NCI-H2196 treated with DMSO at 0.1 percent for 48 hours (cell line): ENCODE measurements at regions not wholly inside any gene's neighbourhood (a gene's known extent, or its start where the extent isn't known, plus 50 kb on each side); places are given as distances from the start of the nearest gene placed in this dataset.

Experiments
- DNase-seq: peaks from one replicate; lab custom pipeline; 2025; ENCODE audit not compliant: unreplicated experiment; lab: John Stamatoyannopoulos, UW

DNA sequence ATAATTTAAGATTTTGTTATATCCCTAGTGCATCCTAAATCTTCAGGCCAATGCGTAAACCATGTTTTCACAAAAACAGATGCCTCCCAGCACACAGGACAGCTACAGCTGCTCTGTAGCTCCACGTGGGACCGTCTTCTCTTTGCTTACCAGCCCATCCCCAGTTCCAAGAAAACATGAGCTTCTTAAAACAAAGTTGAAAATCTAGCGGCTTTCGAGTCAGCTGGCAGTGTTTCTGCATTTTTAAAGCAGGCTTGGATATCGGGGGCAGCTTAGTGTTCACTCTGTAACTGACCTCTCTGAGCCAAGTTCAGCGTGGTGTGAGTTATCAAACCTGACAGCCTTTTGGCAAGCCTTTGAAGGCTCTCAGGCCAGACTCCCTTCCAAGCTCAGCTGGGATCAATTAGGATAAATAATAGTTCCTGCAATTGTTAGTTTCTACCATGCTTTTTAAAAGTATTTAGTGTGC, 881.5 kb downstream of the LTN1 start:
- DNase-seq, result no peak

DNA sequence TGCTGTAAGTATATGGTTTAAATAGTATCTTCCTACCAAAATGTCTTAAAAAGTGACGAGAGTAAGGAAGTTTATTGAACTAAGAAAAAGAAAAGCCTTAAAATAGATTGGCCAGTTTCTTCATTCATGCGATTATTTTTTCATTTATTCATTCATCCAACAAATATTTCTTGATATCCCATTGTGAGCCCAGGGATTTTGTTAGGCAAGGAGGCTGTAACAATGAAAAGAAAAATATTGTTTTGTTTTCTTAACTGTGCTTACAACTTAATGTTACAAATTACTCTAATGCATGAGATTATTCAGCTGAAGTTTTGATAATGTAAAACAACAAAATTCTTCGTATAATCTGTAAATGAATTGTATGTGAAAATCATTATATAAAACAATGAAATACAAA, 882.0 kb downstream of the LTN1 start:
- DNase-seq, result no peak

DNA sequence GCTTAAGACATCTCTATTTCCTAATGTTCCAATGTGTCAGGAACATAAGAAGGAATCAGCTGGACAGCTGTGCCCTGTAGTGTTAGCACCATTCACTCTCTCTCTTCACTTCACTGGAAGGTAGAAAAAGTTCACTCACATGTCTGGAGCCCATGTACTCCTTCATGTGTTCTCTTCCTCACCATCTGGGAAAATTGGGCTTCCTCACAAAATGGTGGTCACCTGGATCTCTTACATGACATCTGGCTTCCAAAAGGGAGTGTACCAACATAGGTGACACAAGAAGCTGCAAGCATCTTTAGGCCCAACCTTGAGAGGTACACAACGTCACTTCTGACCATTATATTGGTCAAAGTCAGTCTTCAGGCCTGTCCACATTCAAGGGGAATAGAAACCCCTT, 882.6 kb downstream of the LTN1 start:
- no peak for DNase-seq

DNA sequence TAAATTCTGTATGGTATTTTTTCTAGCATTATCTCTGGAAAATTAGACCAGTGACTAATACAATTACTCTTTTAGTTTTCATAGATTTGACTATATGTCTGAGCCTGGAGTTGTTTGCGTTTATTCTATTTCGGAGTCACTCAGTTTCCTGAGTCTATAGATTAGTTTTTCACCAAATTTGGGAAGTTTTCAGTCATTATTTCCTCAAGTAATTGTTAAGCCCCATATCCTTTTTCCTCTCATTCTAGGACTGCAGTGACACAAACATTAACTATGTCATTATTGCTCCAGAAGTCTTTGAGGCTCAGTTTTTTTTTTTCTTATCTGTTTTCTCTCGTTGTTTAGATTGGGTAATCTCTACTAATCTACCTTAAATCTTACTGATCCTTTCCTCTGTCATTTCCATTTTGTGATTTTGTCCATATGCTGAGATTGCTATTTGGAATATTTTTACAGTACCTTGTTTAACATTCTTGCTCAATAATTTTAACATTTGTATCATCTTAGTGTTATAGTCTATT, 886.2 kb downstream of the LTN1 start:
- no peak for DNase-seq

DNA sequence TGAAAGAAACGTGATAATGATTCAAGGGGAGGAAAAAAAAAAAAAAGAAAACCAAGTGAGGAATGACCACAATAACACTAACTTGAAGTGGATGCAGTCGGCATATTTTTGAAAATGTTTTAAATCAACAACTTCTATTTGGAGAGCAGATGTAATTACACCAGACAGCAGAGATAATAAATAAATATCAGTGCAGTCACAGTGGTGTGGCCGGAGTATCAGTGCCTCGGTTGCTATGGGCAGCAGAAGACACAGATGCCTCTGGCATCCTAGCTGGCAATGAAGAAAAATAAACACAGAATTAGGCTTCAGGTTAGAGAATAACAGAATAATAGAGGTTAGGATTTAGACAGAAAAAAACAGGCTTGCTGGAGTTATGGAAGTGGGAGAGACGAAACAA, 888.3 kb downstream of the LTN1 start:
- DNase-seq, result no peak

DNA sequence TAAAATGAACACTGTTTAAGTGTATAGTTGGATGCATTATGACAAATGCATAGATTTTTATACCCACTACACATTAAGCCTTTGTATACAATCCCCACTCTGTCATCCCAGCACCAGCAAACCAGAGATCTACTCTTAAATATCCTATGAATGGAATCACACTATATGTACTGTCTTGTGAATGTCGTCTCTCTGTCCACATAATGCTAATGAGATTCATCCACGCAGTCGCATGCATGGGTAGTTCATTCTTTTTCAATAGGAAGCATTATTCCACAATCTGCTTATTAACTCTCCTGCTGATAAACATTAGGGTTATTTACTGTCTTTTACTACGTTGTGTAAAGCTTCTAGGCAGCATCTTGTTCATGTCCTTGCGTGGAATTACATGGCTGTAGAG, 892.3 kb downstream of the LTN1 start:
- no peak for DNase-seq

DNA sequence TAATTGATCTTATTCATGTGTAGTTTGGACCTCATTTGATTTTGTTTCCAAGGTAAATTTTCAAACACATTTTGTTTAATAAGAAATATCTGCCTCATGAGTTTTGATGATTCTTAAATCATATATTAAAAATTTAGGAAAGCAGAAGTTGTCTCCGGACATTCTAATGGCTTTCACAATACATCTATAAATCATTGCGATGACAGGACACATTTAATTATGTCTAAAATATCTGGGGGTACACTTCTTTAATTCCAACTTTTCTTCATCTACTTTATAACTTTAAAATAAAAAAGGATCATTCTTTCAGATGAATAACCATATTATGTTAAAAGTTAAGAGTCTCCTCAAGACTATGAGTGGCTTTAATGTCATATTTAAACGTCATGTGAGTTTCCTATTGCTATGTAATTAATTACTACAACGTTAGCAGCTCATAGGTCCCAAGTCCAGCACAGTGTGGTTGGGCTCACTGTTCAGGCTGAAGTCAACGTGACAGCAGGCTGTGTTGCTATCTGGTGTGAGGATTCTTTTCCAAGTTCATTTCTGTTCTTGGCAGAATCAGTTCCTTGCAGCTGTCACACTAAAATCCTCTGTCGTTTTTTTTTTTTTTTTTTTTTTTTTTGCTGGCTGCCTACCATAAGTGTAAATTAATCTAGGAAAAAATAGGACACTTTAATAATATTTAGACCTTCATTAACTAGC, 893.5 kb downstream of the LTN1 start:
- DNase-seq, result no peak

DNA sequence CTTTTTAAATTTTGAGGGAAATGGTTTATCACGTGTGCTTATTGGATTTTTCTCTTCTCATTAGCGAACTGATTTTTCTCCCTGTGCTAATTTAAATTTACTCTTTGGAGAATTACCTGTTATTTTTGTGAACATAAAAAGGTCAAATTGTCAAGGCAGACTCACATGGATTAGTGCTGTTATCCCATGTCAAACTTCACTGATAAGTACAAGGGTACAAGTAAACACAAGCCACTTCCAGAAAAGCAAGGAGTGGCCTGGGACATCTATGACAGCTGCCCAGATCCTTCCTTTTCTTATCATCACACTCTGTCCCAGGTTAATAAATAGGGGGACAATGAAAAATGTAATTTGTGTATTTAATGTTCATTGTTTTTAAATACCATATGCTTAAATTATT, 901.2 kb downstream of the LTN1 start:
- DNase-seq, result no peak

DNA sequence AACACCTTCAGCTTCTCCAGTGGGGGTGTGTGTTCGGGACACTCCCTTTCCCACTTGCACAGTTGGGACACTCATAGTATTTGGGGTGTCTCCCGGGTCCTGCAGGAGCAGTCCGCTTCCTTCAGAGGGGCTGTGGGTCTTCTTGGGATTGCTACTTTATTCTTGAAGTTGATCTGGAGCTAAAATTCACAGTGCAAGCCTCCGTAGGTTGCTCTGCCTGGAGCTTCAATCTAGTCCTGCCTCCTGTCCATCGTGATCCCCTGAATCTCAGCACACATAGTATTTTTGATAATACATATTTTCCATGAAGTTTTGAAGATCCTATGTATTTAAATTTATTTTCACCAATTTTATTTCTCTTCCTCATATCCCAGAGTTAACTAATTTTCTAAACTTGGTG, 902.1 kb downstream of the LTN1 start:
- no peak for DNase-seq

DNA sequence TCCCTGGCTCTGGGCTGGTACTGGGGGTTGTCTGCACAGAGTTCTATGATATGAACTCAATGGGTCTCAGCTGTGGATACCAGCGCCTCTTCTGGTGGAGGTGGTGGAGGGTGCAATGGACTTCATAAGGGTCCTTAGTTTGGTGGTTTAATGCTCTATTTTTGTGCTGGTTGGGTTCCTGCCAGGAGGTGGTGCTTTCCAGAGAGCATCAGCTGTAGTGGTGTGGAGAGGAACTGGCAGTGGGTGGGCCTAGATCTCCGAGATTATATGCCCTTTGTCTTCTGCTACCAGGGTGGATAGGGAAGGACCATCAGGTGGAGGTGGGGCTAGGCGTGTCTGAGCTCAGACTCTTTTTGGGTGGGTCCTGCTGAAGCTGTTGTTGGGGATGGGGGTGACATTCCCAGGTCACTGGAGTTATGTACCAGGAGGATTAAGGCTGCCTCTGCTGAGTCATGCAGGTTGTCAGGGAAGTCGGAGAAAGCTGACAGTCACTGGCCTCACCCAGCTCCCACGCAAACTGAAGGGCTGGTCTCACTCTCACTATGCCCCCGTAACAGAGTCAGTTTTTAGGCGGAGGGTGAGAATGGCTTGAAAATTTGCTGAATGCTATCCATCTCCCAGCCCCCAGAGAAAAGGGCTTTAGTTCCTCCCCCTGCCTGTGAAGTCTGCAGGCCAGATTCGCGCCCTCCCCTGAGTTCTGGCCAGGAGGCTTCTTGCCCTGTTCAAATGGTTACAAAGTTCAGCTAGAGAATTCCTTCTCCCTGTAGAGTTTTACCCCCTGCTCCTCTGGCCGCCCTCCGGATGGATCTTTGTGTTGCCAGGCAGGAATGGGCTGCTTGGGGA, 902.9 kb downstream of the LTN1 start:
- no peak for DNase-seq

DNA sequence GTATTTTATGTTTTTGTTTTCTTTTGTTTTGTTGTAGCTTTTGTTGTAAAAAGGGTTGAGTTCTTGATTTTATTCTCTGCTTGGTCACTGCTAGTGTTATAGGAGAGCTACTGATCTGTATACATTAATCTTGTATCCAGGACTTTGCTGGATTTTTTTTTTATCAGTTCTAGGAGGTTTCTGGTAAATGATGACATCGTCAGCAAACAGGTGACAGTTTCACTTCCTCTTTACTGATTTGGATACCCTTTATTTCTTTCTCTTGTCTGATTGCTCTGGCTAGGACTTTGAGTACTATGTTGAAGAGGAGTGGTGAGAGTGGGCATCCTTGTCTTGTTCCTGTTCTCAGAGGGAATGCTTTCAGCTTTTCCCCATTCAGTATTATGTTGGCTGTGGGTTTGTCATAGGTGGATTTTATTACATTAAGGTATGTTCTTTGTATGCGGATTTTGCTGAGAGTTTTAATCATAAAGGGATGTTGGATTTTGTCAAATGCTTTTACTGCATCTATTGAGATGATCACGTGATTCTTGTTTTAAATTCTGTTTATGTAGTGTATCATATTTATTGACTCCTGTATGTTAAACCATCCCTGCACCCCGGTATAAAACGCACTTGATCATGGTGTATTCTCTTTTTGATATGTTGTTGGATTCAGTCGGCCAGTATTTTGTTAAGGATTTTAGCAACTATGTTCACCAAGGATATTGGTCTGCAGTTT, 905.7 kb downstream of the LTN1 start:
- no peak for DNase-seq

DNA sequence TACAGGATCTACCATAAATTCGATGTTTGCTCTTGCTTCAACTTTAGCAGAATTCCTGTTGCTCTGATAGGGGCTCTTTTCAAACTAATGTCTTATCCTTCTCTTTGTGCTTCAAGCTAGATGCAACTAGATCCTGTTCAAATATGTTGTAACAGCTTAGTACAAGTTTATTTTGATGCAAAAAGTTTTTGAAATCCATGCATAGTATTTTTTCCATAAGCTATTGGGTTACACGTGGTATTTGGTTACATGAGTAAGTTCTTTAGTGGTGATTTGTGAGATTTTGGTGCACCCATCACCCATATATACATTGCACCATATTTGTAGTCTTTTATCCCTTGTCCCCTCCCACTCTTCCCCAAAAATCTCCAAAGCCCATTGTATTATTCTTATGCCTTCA, 907.7 kb downstream of the LTN1 start:
- no peak for DNase-seq

DNA sequence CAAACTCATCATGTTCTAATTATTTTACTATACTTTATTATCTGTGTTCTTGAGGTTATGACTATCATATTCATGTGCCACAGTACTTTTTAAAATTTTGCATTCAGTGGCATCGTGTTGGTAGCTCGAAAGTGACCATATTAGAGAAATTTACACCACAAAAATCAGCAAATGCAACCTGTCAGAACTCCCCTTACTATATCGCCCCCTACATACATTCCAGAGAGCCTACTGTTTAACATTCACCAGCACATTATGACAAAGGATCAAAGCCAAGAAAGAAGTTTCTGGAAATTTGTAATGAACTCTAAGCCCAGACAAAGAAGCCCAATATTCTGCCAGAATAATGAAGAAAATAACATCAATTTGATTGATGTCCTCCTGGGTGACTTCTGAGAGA, 909.3 kb downstream of the LTN1 start:
- DNase-seq, result no peak

DNA sequence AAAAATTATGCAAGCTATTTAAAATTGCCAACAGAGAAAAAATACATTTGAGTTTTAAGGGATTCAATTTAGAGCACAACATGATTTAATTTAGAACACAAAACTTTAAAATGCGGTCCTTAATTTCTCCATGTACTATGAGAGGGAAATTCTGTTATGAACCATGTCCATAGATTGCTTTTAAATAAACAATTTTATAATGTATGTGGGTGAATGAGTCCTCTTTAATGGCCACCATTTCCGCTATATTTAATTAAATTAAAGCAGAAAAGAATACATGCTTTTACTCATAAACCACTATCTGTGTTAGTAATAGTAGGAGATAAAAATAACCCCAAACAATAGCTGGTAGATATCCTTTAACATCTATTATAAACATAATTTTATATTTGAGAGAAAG, 914.6 kb downstream of the LTN1 start:
- no peak for DNase-seq

DNA sequence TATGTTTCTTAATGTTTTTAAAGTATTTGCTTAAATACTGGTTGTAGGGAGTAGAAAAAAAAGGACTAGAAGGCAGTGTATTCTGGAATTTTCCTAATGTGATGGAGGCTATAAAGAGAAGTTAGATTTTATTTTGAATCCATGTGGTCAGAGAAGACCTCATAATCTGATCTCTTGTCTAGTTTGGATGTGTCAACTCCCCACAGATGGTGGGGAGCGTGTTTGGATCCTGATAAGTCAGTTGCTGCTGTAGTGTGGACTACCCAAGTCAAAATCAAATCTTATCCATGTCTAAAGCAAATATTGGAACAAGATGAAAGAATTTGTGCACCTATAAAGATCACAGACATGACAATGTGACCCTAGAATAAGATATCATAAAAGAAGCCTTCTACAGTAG, 918.0 kb downstream of the LTN1 start:
- DNase-seq, result no peak

DNA sequence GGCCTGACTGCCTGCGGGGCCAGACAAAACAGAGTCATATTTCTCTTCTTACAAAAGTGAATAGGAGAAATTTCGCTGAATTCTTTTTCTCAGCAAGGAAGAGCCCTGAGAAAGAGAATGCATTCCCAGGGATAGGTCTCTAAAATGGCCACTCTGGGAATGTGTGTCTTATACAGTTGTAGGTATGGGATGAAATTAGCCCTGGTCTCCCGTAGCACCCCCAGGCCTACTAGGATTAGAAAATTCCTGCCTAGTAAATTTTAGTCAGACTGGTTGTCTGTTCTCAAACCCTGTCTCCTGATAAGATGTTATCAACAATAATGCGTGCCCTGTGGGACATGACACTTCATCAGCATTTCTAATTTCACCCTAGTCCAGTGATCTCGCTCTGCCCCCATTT, 920.1 kb downstream of the LTN1 start:
- DNase-seq, result no peak

DNA sequence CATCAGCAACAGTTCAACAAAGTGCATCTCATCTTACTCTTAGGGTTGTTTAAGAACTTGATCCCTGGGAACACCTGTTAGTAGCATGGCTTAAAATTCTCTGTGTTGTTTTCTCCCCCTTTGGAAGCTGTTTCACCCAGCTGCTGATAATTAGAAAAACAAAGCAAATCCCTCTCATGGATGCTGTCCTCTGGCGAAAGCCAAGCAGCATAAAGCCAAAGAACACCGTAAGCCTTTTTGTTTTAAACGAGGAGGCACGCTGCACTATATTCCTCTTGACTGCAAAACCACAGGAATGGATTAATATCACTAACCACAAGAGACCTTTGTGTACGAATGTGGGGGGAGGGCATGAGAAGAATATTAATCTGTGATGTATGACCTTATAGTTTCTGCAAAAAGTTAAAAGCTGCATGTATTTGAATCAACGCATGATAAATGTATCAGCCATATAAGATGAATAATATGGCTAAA, 923.2 kb downstream of the LTN1 start:
- no peak for DNase-seq

DNA sequence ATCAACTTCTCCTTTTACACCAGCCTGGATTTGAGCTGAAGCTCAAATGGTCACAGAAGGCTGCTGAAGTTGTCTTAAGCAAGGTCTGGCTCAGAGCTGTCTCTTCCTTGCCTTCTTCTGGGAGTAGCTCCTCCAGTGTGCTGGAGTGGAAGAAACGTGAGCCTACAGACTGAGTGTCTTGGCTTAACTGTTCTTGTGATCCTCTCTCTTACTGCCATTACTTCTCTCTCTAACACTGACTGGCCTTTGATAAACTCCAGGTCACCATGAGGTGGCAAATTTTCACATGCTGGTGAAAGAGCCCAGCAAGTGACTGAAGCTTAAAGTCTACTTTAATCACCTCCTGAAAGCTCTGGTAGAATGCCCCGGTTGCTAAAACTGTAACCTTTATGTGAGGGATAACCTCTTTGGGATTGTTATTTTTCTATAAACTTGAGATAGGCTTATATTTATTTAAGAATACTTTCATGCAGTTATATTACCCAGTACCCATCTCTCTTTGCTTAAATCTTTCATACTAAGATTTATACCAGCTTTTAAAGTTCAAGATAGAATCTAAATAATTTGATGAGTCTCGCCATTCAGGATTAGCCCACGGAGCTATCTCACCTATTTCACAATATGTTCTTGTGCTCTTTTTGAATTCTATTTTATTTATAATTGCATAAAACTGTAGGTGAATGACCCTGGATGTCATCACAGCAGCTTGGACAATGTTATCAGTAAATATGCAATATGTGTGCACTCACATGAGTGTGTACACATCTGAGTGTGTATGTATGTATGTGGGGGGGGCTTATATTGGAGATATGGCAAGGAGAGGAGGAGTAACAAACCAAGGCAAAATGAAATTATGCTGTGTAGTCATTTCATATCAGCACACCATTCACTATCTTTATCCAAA, 924.0 kb downstream of the LTN1 start:
- no peak for DNase-seq

DNA sequence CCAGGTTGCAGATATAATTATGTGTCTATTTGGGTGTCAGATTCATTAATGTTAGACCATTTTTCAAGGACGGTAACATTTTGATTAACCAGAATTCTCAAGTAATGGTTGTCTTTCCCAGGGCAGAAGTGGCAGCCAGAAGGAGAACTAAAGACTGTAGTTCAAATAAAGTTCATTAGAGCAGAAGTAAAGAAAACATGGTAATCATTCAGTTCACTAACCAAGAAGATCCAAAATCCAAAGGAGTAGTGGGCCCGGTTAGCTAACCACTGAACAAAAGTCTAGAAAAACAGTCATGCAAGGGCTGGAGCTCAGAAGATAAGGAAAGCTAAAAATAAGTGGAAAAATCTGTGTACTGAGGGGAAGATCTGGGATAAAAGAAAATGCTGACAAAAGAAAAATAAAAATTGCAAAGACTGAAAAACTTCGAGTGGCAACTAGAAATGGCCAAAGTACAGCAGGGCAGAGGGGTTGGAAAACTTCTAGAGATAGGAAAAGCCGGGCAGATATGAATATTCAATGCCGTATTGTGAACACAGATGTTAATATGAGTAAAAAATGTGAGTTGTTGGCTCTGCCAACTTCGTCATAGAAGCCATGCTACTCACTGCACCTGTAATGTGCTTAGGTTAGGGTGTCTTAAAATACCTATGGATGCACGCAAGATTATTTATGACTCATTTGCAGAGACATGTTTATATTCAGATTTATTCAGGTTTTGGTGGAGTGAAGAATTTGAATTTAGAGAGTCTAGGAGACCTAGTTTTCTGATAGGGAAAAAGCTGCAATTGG, 925.9 kb downstream of the LTN1 start:
- no peak for DNase-seq

DNA sequence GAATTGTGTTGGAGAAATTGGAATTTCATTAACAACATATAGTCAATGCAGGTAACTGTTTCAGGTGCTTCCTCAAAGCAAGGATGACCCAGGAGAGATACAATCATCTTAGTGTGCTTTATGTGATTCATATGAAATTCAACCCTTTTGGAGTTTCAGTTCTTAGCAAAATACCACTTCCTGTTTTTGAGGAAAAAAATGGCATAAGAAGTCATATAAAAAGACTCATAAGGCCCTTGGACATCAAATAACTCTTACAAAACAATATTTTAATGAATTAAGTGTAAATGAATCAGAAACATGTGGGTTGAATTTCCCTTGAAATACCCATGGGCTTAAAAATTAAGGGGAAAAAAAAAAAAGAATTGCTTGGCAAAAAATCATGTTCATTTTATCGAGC, 926.6 kb downstream of the LTN1 start:
- no peak for DNase-seq
